ENCODE measurements at regions not wholly inside any gene's neighbourhood (a gene's known extent, or its start where the extent isn't known, plus 50 kb on each side); places are given as distances from the start of the nearest gene placed in this dataset.

GRCh38 chr7:94216944-94217461 is 177.7 kb upstream of the COL1A2 start:
- Histone ChIP-seq H3K4me2 (ENCODE audit: low read depth, low read length) (peak overlapping the region; percentile 10; the same call in 1 of the 2 replicates), H3K9ac (ENCODE audit: low read depth, low read length) (no peak overlapping the region), H3K4me3 (ENCODE audit: insufficient read depth, low read depth, low read length) (no peak overlapping the region), H3K18ac (ENCODE audit: low read depth, low read length) (peak overlapping the region; percentile 50; the same call in 1 of the 2 replicates), H2BK20ac (ENCODE audit: low read depth, low read length) (no peak overlapping the region), H4K20me1 (ENCODE audit: insufficient read depth, low read length) (no peaks in the 10 kb centered on the region), H3K27ac (ENCODE audit: insufficient read depth, low read length) (no peak overlapping the region), H4K8ac (ENCODE audit: low read depth in 2 of 2, low read length in 2 of 2) (no peak overlapping the region), H2AK9ac (replicated peaks; ENCODE audit: low read depth, low read length, poor library complexity) (no peak overlapping the region), H2AK5ac (ENCODE audit: low read depth, low read length) (no peak overlapping the region), H3K4ac (ENCODE audit: low read depth, low read length) (no peak overlapping the region), H3K9me1 (ENCODE audit: insufficient read depth, low read length) (no peaks in the 10 kb centered on the region), H3K9me3 (ENCODE audit: control insufficient read depth, insufficient read depth, low read length) (no peaks in the 10 kb centered on the region), H3K36me3 (ENCODE audit: control insufficient read depth, insufficient read depth, low read length) (no peaks in the 10 kb centered on the region), H3K14ac (replicated peaks; ENCODE audit: low read depth, low read length) (0 out of 2 replicates have a peak overlapping the region, but pooled peaks have one; percentile 5), H3K27me3 (ENCODE audit: control insufficient read depth, insufficient read depth, low read length) (no peaks in the 10 kb centered on the region), H3K4me1 (ENCODE audit: control insufficient read depth, insufficient read depth, low read length) (no peaks in the 10 kb centered on the region; the same call in 1 of the 2 replicates), H4K5ac (ENCODE audit: low read depth, low read length) (no peak overlapping the region; the same call in 1 of the 2 replicates), H2BK120ac (ENCODE audit: low read depth, low read length) (no peak overlapping the region), H2AFZ (replicated peaks; ENCODE audit: low read length, poor library complexity) (no peak overlapping the region), H4K91ac (ENCODE audit: insufficient read depth, low read depth, low read length) (no peak overlapping the region), H3K79me1 (ENCODE audit: low read depth in 1 of 2, low read length in 2 of 2) (no peaks in the 10 kb centered on the region), H3K23ac (ENCODE audit: low read depth, low read length) (no peak overlapping the region), H3K56ac (ENCODE audit: extremely low read depth, insufficient read depth, low read length) (no peak overlapping the region), H2BK15ac (ENCODE audit: low read depth, low read length) (no peak overlapping the region), H2BK5ac (ENCODE audit: low read depth, low read length, poor library complexity, severe bottlenecking) (no peak overlapping the region)
- WGBS, 2 experiments (ENCODE audit: extremely low coverage in 2 of 2, insufficient read length in 1 of 2): no CpG with 5 or more reads among the region's 3 CpGs
- ChIA-PET POLR2A (ENCODE audit: unreplicated experiment) (no interaction called here), CTCF (interaction anchor here (0.6 kb wide), 1 partner anchor 31 kb away, joined by 3 read pairs; no protein-coding TSS in a partner anchor)
- TF ChIP-seq MXI1 (IDR thresholded peaks at IDR 0.05; ENCODE audit: borderline replicate concordance, low read depth, low read length): no peak
- no peak for TF ChIP-seq FOS (IDR thresholded peaks at IDR 0.05; ENCODE audit: low read depth, low read length)
- TF ChIP-seq RAD21 (IDR thresholded peaks at IDR 0.05; ENCODE audit: low read length): no peak
- no peak for TF ChIP-seq CEBPB (IDR thresholded peaks at IDR 0.05; ENCODE audit: low read depth, low read length)
- TF ChIP-seq RCOR1 (IDR thresholded peaks at IDR 0.05; ENCODE audit: insufficient replicate concordance, low read length): no peak
- no peak for TF ChIP-seq MAFK (IDR thresholded peaks at IDR 0.05; ENCODE audit: low read depth, low read length)
- no peak for TF ChIP-seq CTCF (conservative IDR thresholded peaks at IDR 0.05; ENCODE audit: low read depth, low read length)
- no peak for TF ChIP-seq MAZ (IDR thresholded peaks at IDR 0.05; ENCODE audit: borderline replicate concordance, low read depth, low read length)
- no peak for TF ChIP-seq SMC3 (IDR thresholded peaks at IDR 0.05; ENCODE audit: low read depth, low read length)
- no peak for TF ChIP-seq BHLHE40 (IDR thresholded peaks at IDR 0.05; ENCODE audit: low read depth, low read length)
- no peak for TF ChIP-seq RFX5 (IDR thresholded peaks at IDR 0.05; ENCODE audit: low read depth, low read length)
- no peak for TF ChIP-seq CHD1 (IDR thresholded peaks at IDR 0.05; ENCODE audit: low read depth, low read length)
- no peak for TF ChIP-seq ELK1 (IDR thresholded peaks at IDR 0.05; ENCODE audit: borderline replicate concordance, low read depth, low read length)
- TF ChIP-seq NFE2L2 (IDR thresholded peaks at IDR 0.05; ENCODE audit: low read depth, low read length): no peak
- TF ChIP-seq POLR2A (IDR thresholded peaks at IDR 0.05; ENCODE audit: low read depth, low read length): no peak
- no peak for TF ChIP-seq USF2 (IDR thresholded peaks at IDR 0.05; ENCODE audit: low read depth, low read length)
- intact Hi-C loops (cut with micrococcal nuclease): no loop called here
- BruUV-seq (replicated peaks): no TSS peak
- ATAC-seq (ENCODE audit: low read depth) (peak; percentile 14; the same call in 1 of the 2 replicates), DNase-seq (peak; percentile 31)
- in situ Hi-C loops (cut with MboI; ENCODE audit: low sequenced_read_pairs): loop anchor here (25.0 kb wide), 1 partner anchor 980 kb away; the partner anchor contains the start of genes HEPACAM2 and VPS50
- dilution Hi-C loops (cut with HindIII; ENCODE audit: low sequenced_read_pairs, unreplicated experiment): no loop called here

Data from IMR-90 (cell line).